LNCAP (cell line): ENCODE measurements at regions not wholly inside any gene's neighbourhood (a gene's known extent, or its start where the extent isn't known, plus 50 kb on each side); places are given as distances from the start of the nearest gene placed in this dataset.

Experiments used
- TF ChIP-seq, protein P1 (sequence below): fragments of 450-650 bp; IDR thresholded peaks from 2 replicates; pipeline ENCODE4 v1.5.1; 2017; ENCODE audit warnings: mild to moderate bottlenecking

DNA sequence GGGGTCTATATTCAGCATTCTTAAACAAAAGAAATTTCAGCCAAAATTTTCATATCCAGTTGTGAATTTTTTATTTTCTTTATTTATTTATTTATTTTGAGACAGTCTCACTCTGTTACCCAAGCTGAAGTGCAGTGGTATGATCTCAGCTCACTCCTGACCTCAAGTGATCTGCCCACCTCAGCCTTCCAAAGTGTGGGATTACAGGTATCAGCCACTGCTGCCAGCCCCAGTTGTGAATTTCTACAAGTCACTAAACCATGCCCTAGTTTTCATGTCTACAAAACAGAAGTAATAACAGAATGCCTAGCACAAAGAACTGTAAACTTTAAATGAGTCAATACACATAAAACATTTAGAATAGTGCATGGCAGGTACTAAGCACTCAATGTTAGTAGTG lies 254.2 kb downstream of the C12orf50 start:
- TF ChIP-seq, protein P1, sequence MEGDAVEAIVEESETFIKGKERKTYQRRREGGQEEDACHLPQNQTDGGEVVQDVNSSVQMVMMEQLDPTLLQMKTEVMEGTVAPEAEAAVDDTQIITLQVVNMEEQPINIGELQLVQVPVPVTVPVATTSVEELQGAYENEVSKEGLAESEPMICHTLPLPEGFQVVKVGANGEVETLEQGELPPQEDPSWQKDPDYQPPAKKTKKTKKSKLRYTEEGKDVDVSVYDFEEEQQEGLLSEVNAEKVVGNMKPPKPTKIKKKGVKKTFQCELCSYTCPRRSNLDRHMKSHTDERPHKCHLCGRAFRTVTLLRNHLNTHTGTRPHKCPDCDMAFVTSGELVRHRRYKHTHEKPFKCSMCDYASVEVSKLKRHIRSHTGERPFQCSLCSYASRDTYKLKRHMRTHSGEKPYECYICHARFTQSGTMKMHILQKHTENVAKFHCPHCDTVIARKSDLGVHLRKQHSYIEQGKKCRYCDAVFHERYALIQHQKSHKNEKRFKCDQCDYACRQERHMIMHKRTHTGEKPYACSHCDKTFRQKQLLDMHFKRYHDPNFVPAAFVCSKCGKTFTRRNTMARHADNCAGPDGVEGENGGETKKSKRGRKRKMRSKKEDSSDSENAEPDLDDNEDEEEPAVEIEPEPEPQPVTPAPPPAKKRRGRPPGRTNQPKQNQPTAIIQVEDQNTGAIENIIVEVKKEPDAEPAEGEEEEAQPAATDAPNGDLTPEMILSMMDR: no peak

DNA sequence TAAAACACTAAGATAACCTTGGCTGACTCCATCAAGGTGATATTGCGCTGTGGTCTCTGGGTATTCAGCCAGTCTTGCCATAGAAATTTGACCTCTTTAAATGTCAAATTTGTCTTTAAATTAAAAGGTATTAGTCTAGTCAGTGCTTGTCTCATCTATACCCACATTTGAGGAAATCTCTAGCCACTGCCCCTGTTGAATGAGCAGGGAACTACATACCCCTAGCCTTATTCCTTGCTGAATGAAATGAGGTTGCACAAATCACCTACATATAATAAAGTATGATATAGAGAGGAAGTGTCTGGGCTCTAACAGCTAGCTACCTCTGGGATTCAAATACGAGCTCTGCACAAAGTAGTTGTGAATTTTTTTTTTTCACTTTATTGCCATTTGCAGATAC lies 256.8 kb downstream of the C12orf50 start:
- TF ChIP-seq, protein P1: no peak

DNA sequence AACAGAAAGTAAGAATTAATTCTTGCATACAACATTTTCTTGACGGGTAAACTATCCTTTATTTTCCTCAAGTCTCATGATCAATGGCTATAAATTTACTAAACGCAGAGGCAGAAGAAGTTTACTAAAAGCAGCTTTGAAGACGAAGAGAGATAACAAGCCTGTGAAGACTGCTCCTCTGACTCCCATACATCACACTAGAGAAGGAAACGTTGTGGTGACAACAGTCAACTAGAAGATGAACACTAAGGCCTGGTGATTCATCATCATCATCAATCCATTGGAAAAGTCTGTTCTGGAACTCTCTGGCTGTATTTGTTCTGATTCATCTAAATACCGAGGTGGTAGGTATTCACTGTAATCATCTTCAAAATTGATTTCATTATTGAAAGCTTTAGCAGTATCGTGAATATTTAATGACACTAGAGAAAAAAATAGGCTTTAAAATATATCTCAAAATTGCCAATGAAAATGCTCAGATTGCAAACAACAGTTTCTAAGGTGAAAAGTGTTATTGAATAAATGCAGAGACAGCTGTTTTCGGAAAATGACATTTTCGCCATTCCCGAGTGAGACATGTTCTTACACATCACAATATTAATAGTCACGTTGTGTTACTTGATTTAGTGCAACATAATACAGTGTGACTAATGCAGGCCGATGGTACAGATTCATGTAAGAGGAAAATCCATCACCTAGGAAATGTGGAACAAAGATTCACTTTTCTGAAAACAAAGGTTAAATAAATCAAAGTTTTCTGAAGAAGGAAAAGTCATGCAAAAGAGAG lies 260.5 kb downstream of the C12orf50 start:
- TF ChIP-seq, protein P1: no peak

DNA sequence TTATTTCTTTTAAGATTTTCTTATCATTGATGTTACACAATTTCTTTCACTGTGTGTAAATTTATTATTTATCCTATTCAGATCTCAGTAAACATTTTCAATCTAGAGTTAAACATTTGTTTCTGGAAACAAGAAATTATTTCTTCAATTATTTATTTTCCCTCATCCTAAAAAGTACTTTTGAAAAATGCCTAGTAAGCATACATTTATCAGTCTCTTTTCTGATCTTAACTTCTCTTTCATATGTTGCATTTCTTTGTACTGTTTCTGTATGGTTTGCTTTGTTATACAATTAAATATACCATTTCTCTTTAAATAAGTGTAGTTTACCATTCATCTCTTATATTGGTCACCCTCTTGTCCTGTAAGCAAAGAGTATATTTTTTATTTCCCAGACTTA lies 263.2 kb downstream of the C12orf50 start:
- TF ChIP-seq, protein P1: no peak

DNA sequence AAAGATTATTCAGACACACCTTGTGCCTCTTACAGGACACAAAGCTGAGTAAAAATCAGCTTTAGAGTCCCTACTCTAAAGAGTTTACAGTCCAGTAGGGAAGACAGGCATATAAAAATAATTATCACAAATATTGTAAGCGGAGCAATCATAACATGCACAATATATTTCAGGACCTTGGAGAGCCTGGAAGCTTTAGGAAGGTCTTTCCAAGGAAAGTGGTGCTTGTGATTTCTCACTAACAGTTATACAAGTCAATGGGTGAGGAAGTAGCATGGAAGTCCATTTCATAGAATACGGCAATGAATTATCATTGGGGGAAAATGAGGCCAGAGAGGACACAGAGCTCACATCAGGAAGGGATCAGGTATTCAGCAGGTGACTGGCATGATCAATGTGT lies 268.3 kb downstream of the C12orf50 start:
- TF ChIP-seq, protein P1: no peak

DNA sequence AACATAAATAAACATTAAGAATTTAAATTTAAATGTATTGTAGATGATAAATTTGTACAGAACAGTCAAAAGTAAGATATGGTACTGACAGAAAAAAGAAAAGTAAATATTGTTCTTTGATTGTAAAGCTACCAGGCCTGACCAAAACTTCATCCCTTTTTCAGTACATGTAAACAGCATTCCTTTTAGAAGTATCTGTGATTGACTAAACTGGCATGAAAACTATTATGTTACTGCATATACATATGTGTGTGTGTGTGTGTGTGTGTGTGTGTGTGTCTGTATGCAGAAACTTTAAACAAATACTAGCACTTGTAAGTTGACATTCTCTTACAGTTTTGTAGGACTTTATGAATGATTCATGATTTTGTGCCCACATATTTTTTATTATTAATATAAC lies 270.9 kb downstream of the C12orf50 start:
- TF ChIP-seq, protein P1: no peak

DNA sequence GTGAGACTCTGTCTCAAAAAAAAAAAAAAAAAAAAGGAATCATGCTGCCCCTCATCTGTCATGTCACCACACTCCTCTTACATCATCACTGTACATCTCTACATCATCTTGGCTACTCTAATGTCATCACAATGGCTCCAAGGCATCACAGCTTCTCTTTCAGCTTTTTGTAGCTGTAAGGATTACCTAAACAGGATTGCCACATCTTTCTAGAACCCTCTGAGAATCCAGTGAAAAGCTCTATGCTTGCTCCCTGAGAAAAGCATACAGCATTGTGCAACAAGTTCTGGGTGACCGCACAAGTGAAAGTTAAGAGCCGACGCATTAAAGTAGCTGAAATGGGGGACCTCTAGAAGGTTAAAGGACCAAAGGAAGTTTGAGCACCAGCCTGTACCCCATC lies 272.5 kb downstream of the C12orf50 start:
- TF ChIP-seq, protein P1: no peak

DNA sequence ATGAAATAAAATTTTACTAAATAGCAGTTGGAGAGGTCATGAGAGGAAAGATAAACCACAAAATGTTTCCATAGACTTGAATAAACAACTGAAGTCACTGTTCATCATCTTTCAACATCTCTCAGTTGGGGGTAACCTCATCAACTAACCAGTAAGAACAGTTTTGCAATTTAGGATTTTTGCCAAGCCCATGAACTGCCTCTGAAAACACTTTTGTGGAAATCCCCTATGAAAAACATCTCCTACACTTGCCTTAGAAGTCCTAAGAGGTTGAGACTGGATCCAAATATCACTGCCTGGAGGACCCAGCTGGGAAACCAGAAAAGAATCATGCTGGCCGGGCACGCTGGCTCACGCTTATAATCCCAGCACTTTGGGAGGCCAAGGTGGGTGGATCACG lies 273.1 kb downstream of the C12orf50 start:
- TF ChIP-seq, protein P1: no peak
